NCI-H2107 treated with DMSO at 0.1 percent for 48 hours (cell line): ENCODE measurements at regions not wholly inside any gene's neighbourhood (a gene's known extent, or its start where the extent isn't known, plus 50 kb on each side); places are given as distances from the start of the nearest gene placed in this dataset.
"Not testable (repeated sequence)": the region's sequence is repeated elsewhere in the genome, so short reads cannot be mapped to it uniquely, and the experiment has no call there.

Source experiments
- DNase-seq: peaks from one replicate; lab custom pipeline; 2025; ENCODE audit not compliant: unreplicated experiment; lab: John Stamatoyannopoulos, UW

GRCh38 chr3:51588724-51589123 lies 50.2 kb downstream of the RAD54L2 start:
- DNase-seq = no peak

GRCh38 chr3:51591231-51591630 lies 52.7 kb downstream of the RAD54L2 start:
- no peak for DNase-seq

DNA sequence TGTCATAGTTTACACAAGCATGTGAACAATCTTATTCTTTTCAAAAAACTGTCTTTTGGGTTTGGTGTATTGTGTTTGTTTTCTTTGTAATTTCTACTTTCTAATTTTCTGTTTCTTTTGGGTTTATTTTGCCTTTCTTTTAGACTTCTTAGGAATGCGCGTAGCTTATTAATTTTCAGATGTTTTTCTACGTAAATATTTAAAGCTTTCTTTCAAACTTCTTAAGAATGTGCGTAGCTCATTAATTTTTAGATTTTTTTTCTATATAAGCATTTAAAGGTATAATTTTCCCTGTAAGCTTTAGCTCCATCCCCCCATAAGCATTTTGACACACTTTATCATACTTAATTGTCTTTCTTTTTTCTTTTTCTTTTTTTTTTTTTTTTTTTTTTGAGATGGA lies 55.2 kb downstream of the RAD54L2 start:
- no peak for DNase-seq

- not testable (repeated sequence) for DNase-seq
Observed at GRCh38 chr3:51599638-51600037, 61.1 kb downstream of the RAD54L2 start.

DNA sequence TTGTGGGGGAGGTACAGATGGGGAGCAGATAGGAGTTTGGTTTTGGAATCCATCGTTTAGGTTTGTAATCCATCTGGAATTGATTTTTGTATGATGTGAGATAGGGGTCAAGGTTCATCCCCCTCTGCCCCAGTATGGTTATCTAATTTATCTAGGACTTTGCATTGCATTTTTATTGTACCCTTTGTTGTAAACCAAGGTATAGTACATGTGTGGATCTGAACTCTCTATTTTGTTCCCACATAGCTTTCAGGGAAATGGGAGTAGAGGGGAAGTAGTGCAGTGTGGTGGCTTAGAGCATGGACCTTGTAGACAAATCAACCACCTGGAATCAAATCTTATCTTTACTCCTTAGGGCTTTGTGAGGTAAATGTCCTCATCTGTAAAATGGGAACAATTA lies 65.7 kb downstream of the RAD54L2 start:
- DNase-seq = no peak

- peak; percentile 17 for DNase-seq
Observed at GRCh38 chr3:51605938-51606337, 65.1 kb upstream of the TEX264 start.

DNA sequence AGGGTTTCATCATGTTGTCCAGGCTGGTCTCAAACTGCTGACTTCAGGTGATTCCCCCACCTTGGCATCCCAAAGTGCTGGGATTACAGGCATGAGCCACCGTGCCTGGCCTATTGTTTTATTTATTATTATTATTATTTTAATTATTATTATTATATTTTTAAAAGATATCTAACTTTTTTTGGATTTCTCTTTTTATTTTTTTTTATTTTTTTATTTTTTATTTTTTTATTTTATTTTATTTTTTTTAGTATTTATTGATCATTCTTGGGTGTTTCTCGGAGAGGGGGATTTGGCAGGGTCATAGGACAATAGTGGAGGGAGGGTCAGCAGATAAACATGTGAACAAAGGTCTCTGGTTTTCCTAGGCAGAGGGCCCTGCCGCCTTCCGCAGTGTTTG lies 64.2 kb upstream of the TEX264 start:
- not testable (repeated sequence) for DNase-seq

DNA sequence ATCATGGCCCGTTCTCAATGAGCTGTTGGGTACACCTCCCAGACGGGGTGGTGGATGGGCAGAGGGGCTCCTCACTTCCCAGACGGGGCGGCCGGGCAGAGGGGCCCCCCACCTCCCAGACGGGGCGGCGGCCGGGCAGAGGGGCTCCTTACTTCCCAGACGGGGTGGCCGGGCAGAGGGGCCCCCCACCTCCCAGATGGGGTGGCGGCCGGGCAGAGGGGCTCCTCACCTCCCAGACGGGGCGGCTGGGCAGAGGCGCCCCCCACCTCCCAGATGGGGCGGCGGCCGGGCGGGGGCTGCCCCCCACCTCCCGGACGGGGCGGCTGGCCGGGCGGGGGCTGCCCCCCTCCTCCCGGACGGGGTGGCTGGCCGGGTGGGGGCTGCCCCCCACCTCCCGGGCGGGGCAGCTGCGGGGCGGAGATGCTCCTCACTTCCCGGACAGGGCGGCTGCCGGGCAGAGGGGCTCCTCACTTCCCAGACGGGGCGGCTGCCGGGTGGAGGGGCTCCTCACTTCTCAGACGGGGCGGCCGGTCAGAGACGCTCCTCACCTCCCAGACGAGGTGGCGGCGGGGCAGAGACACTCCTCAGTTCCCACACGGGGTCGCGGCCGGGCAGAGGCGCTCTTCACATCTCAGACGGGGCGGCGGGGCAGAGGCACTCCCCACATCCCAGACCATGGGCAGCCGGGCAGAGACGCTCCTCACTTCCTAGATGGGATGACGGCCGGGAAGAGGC lies 63.3 kb upstream of the TEX264 start:
- not testable (repeated sequence) for DNase-seq

DNA sequence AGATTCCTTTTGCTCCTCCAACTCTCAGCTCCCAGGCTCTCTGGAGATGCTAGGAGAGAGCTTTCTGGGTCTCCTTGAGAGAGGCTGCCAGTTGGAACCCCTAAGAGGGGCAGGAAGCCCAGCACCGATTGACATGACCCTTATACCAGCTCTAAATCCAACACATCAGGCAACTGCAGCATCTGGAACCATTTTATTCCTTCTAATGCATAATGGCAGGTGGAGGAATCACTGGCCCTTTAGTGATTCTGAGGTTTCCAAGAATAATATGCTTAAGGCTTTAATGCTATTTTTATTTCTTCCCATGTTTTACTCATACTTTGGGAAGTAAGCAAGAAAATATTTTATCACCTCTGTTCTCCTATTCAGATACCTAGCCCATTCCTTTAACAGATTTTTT lies 60.3 kb upstream of the TEX264 start:
- DNase-seq = no peak

DNA sequence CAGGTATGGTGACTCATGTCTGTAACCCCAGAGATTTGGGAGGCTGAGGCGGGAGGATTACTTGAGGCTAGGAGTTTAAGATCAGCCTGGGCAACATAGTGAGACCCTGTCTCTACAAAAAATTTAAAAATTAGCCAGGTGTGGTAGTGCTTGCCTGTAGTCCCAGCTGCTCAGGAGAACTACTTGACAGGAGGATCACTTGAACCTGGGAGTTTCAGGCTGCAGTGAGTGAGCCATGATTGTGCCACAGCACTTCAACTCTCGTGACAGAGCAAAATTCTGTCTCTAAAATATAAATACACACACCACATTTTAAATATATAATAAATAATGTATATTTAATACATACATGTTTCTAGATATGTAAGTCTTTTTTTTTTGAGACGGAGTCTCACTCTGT lies 53.5 kb upstream of the TEX264 start:
- no peak for DNase-seq

- DNase-seq = not testable (repeated sequence)
Observed at GRCh38 chr3:51618038-51618437, 53.0 kb upstream of the TEX264 start.

DNA sequence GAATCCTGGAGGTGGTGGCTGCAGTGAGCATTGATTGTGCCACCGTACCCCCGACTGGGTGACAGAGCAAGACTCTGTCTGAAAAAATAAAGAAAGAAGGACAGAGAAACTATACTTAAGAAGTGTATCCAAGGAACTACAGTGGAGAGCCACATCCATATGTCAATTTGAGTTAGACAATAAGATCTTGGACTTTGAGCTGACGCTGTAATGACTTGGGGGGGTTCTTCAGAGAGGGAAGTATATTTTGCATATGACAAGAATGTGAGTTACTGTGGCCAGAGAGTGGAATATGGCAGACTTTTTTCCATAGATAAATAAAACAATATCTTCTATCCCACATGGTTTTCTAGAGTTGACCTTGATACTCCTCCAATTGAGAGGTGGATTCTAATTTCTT lies 52.6 kb upstream of the TEX264 start:
- no peak for DNase-seq

GRCh38 chr3:51619983-51620382 lies 51.1 kb upstream of the TEX264 start:
- no peak for DNase-seq

- DNase-seq = no peak
Observed at GRCh38 chr3:51620543-51620942, 50.5 kb upstream of the TEX264 start.

GRCh38 chr3:51621091-51621892 lies 49.8 kb upstream of the TEX264 start:
- DNase-seq = no peak
